Loucy (cell line): ENCODE measurements at regions not wholly inside any gene's neighbourhood (a gene's known extent, or its start where the extent isn't known, plus 50 kb on each side); places are given as distances from the start of the nearest gene placed in this dataset.

Source experiments
- H2AFZ ChIP-seq: fragments of 200-600 bp; sonication (generic); 2 replicates; pipeline ENCODE4 v1.6.0; 2016; ENCODE audit warnings: antibody characterized with exemption, mild to moderate bottlenecking, low read length, moderate library complexity
- H3F3A ChIP-seq: fragments of 200-600 bp; 2 replicates; pipeline ENCODE4 v1.6.0; 2016; ENCODE audit warnings: antibody characterized with exemption, low read depth, mild to moderate bottlenecking
- H3K27me3 ChIP-seq: fragments of 200-600 bp; sonication (generic); 2 replicates; pipeline ENCODE4 v1.6.1; 2014; ENCODE audit warnings: low read length, mild to moderate bottlenecking; ENCODE audit not compliant: insufficient read depth, poor library complexity, severe bottlenecking
- H3K36me3 ChIP-seq: fragments of 200-600 bp; sonication (generic); 2 replicates; pipeline ENCODE4 v1.6.1; 2016; ENCODE audit warnings: low read length; ENCODE audit not compliant: insufficient read depth
- H3K4me1 ChIP-seq: fragments of 200-600 bp; sonication (generic); 2 replicates; pipeline ENCODE4 v1.5.1; 2014; ENCODE audit warnings: low read length, mild to moderate bottlenecking; ENCODE audit not compliant: insufficient read depth, poor library complexity, severe bottlenecking
- H3K4me2 ChIP-seq: fragments of 200-600 bp; sonication (generic); 2 replicates; pipeline ENCODE4 v1.6.0; 2014; ENCODE audit warnings: antibody characterized with exemption, low read length, low read depth, mild to moderate bottlenecking; ENCODE audit not compliant: poor library complexity, severe bottlenecking
- H3K4me3 ChIP-seq: fragments of 200-600 bp; sonication (generic); 2 replicates; pipeline ENCODE4 v1.5.1; 2014; ENCODE audit warnings: low read length, mild to moderate bottlenecking, mixed read lengths; ENCODE audit not compliant: poor library complexity, severe bottlenecking
- H3K79me2 ChIP-seq: fragments of 200-600 bp; sonication (generic); 2 replicates; pipeline ENCODE4 v1.6.1; 2014; ENCODE audit warnings: low read length; ENCODE audit not compliant: insufficient read depth
- H3K9ac ChIP-seq: fragments of 200-600 bp; sonication (generic); 2 replicates; pipeline ENCODE4 v1.6.0; 2014; ENCODE audit warnings: mild to moderate bottlenecking, low read depth, low read length, moderate library complexity; ENCODE audit not compliant: poor library complexity, severe bottlenecking
- H3K9me2 ChIP-seq: fragments of 200-600 bp; sonication (generic); replicated peaks from 2 replicates; pipeline ENCODE4 v1.6.1; 2016; ENCODE audit warnings: low read depth, low read length, mixed read lengths
- H3K9me3 ChIP-seq: fragments of 200-600 bp; sonication (generic); 2 replicates; pipeline ENCODE4 v1.6.1; 2014; ENCODE audit warnings: mild to moderate bottlenecking, antibody characterized with exemption, low read length, low read depth; ENCODE audit not compliant: insufficient read depth
- H4K20me1 ChIP-seq: fragments of 200-600 bp; sonication (generic); 2 replicates; pipeline ENCODE4 v1.6.0; 2014; ENCODE audit warnings: antibody characterized with exemption, low read length, mild to moderate bottlenecking; ENCODE audit not compliant: insufficient read depth, poor library complexity, severe bottlenecking
- EZH2phosphoT487 ChIP-seq: fragments of 200-600 bp; IDR thresholded peaks from 2 replicates; pipeline ENCODE4 v1.6.1; 2018; ENCODE audit warnings: antibody characterized with exemption, mild to moderate bottlenecking, moderate library complexity, borderline replicate concordance
- TF ChIP-seq, protein P1 (sequence below): fragments of 200-600 bp; sonication (generic); conservative IDR thresholded peaks from 2 replicates; pipeline ENCODE4 v1.5.1; 2014; ENCODE audit warnings: mild to moderate bottlenecking, antibody characterized with exemption, low read length

DNA sequence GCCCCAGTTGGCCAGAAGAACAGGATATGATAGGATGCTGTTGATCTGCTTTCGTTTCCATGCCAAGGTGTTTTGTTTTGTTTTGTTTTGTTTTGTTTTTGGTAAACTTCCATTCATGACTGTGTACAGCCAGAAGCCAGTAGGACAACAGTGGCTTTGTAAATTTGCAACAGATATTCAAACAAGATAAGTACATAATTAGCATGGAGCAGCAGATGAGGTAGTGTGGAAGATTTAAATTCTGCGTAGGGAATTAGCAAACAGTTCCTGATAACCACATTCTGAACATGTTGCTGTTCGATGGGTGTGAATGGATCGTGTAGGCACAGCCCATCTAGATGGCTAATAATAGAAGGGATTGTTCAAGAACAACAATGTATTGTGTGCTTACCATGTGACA, 1080.1 kb upstream of the RBFOX1 start:
- TF ChIP-seq EZH2phosphoT487: no peak
- TF ChIP-seq, protein P1, sequence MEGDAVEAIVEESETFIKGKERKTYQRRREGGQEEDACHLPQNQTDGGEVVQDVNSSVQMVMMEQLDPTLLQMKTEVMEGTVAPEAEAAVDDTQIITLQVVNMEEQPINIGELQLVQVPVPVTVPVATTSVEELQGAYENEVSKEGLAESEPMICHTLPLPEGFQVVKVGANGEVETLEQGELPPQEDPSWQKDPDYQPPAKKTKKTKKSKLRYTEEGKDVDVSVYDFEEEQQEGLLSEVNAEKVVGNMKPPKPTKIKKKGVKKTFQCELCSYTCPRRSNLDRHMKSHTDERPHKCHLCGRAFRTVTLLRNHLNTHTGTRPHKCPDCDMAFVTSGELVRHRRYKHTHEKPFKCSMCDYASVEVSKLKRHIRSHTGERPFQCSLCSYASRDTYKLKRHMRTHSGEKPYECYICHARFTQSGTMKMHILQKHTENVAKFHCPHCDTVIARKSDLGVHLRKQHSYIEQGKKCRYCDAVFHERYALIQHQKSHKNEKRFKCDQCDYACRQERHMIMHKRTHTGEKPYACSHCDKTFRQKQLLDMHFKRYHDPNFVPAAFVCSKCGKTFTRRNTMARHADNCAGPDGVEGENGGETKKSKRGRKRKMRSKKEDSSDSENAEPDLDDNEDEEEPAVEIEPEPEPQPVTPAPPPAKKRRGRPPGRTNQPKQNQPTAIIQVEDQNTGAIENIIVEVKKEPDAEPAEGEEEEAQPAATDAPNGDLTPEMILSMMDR: no peak
- no peak overlapping the region for H3K9ac ChIP-seq

DNA sequence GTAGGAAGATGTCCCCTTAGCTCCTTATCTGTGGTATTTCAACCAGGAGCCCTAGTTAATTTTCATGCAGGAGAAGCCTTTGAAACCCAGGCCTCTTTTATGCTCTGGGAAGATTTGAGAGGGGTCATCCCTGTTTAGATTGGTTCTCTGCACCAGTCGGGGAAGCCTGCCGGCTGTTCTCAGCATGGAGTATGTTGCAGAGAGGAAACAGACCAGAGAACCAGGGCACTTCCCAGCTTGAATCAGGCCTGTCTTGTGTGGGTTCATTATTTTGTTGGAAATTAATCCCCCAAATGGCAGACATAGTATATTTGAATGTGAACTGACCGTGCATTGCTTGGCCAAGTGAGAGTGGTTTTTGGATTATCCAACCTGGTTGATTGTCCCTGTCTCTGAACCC, 1082.1 kb upstream of the RBFOX1 start:
- TF ChIP-seq, protein P1: no peak
- TF ChIP-seq EZH2phosphoT487: no peak
- H3K79me2 ChIP-seq: no peaks in the 10 kb centered on the region
- no peaks in the 10 kb centered on the region for H3K9me3 ChIP-seq
- H3K4me3 ChIP-seq: no peak overlapping the region
- H3K4me2 ChIP-seq: no peak overlapping the region
- H3K27me3 ChIP-seq: no peaks in the 10 kb centered on the region
- H3K36me3 ChIP-seq: no peaks in the 10 kb centered on the region
- no peaks in the 10 kb centered on the region for H3K4me1 ChIP-seq
- H3K9ac ChIP-seq: no peak overlapping the region
- no peaks in the 10 kb centered on the region for H3K9me2 ChIP-seq
- no peak overlapping the region for H2AFZ ChIP-seq
- no peaks in the 10 kb centered on the region for H3F3A ChIP-seq
- no peaks in the 10 kb centered on the region for H4K20me1 ChIP-seq

More for the DNA sequence above, 1080.1 kb upstream of the RBFOX1 start:
- Histone ChIP-seq H3K9me3 (no peaks in the 10 kb centered on the region), H3K4me2 (no peak overlapping the region), H3K79me2 (no peaks in the 10 kb centered on the region), H2AFZ (no peak overlapping the region), H3K4me3 (no peak overlapping the region), H3K4me1 (no peaks in the 10 kb centered on the region), H4K20me1 (no peaks in the 10 kb centered on the region), H3F3A (no peaks in the 10 kb centered on the region), H3K36me3 (no peaks in the 10 kb centered on the region), H3K9me2 (no peaks in the 10 kb centered on the region), H3K27me3 (no peaks in the 10 kb centered on the region)

DNA sequence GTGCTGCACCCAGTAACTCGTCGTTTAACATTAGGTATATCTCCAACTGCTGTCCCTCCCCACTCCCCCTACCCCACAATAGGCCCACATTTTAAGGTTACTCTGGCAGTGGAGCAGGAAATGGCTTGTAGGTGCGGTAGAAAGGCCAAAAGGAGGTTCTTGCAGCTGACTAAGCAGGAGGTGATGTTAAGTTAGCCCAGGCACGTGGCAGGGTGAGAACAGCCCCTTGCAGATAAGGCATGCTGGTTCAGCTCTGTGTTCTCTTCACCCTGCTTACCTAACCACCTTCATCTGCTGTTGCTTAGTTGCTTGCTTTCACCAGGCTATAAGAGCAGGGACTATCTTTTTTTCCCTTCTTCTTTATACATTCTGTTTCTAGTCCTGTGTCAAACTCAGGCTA, 1082.8 kb upstream of the RBFOX1 start:
- TF ChIP-seq EZH2phosphoT487: no peak
- TF ChIP-seq, protein P1: no peak
- no peak overlapping the region for H3K4me2 ChIP-seq
- H3K79me2 ChIP-seq: no peaks in the 10 kb centered on the region
- no peaks in the 10 kb centered on the region for H4K20me1 ChIP-seq
- no peaks in the 10 kb centered on the region for H3K4me1 ChIP-seq
- H3K9me3 ChIP-seq: no peaks in the 10 kb centered on the region
- no peaks in the 10 kb centered on the region for H3K27me3 ChIP-seq
- no peaks in the 10 kb centered on the region for H3F3A ChIP-seq
- no peak overlapping the region for H3K4me3 ChIP-seq
- H3K9me2 ChIP-seq: no peaks in the 10 kb centered on the region
- no peaks in the 10 kb centered on the region for H3K36me3 ChIP-seq
- no peak overlapping the region for H2AFZ ChIP-seq
- no peak overlapping the region for H3K9ac ChIP-seq
